Panc1 (cell line): ENCODE measurements at regions not wholly inside any gene's neighbourhood (a gene's known extent, or its start where the extent isn't known, plus 50 kb on each side); places are given as distances from the start of the nearest gene placed in this dataset.

Experiments
- ATAC-seq: fragments of 200-7000 bp; cut with Tn5 transposase; 2 replicates; pipeline ENCODE4 v1.9.1; 2020; ENCODE audit warnings: mild to moderate bottlenecking, moderate library complexity
- BruUV-seq: library from RNA; stranded (reverse); fragments of 400-500 nt; replicated peaks from 2 replicates; lab custom pipeline; 2021; lab: Mats Ljungman, UMichigan
- CTCF ChIA-PET: fragments of 300-600 bp; sonication (Branson Sonifier 250); formaldehyde crosslinking; loops from one replicate; lab custom pipeline; 2022; ENCODE audit warnings: antibody characterized with exemption; lab: Charles Lee
- POLR2A ChIA-PET: fragments of 300-600 bp; sonication (Branson Sonifier 250); formaldehyde crosslinking; loops from one replicate; lab custom pipeline; 2022; ENCODE audit warnings: antibody characterized with exemption; lab: Charles Lee
- DNase-seq: peaks from one replicate; pipeline ENCODE4 v3.0.0-alpha.2; 2010; ENCODE audit warnings: low read depth, low spot score
- H3K27ac ChIP-seq: 2 replicates; pipeline ENCODE4 v1.5.1; 2011; ENCODE audit warnings: mild to moderate bottlenecking, low read length, inconsistent platforms
- H3K27me3 ChIP-seq: fragments of 200-500 bp; sonication (Bioruptor generic); 2 replicates; pipeline ENCODE4 v1.6.0; 2014; ENCODE audit warnings: low read length, inconsistent platforms; ENCODE audit not compliant: control insufficient read depth, insufficient read depth
- H3K36me3 ChIP-seq: fragments of 200-500 bp; sonication (Bioruptor generic); 2 replicates; pipeline ENCODE4 v1.5.1; 2014; ENCODE audit warnings: inconsistent platforms, mild to moderate bottlenecking, low read length, moderate library complexity; ENCODE audit not compliant: control insufficient read depth, insufficient read depth
- H3K4me1 ChIP-seq: 2 replicates; pipeline ENCODE4 v1.5.1; 2011; ENCODE audit warnings: inconsistent platforms, mild to moderate bottlenecking, low read length, moderate library complexity; ENCODE audit not compliant: control insufficient read depth, insufficient read depth
- H3K4me3 ChIP-seq, 2 experiments: 2 replicates each; pipeline ENCODE4 v1.5.1; 2011 to 2012; ENCODE audit warnings: low read depth in 2 of 2, low read length in 2 of 2, mild to moderate bottlenecking in 2 of 2, inconsistent platforms in 1 of 2, moderate library complexity in 1 of 2
- H3K9me3 ChIP-seq: fragments of 200-500 bp; sonication (Bioruptor generic); 2 replicates; pipeline ENCODE4 v1.5.1; 2014; ENCODE audit warnings: low read depth, mild to moderate bottlenecking, inconsistent platforms, low read length, moderate library complexity; ENCODE audit not compliant: control insufficient read depth, insufficient read depth
- POLR2AphosphoS5 ChIP-seq: IDR thresholded peaks from 2 replicates; pipeline ENCODE4 v1.6.1; 2012; ENCODE audit warnings: mild to moderate bottlenecking, low read depth, low read length, moderate library complexity
- SIN3A ChIP-seq: IDR thresholded peaks from 2 replicates; pipeline ENCODE4 v1.6.1; 2012; ENCODE audit warnings: low read depth, mild to moderate bottlenecking, low read length, moderate library complexity, borderline replicate concordance; ENCODE audit not compliant: insufficient read depth
- TCF7L2 ChIP-seq: IDR thresholded peaks from 2 replicates; pipeline ENCODE4 v1.6.1; 2011; ENCODE audit warnings: mild to moderate bottlenecking, low read depth, low read length, inconsistent platforms
- in situ Hi-C: cut with HindIII; loops from 2 replicates; pipeline ENCODE4 v1.10.0; 2016; ENCODE audit warnings: low sequenced_read_pairs, low pct_unique_long_range_greater_than_20kb
- intact Hi-C: fragments of 100-400 bp; cut with micrococcal nuclease; formaldehyde crosslinking; loops from one replicate; pipeline ENCODE4 v1.10.0; 2022; ENCODE audit not compliant: unreplicated experiment
- TF ChIP-seq, protein P1 (sequence below), 2 experiments: IDR thresholded peaks; 2 replicates each; pipeline ENCODE4 v1.6.1; 2011 to 2012; ENCODE audit warnings: low read depth in 2 of 2, control low read depth in 1 of 2, low read length in 1 of 2, mild to moderate bottlenecking in 1 of 2, moderate library complexity in 1 of 2; ENCODE audit not compliant: insufficient read depth in 1 of 2
- TF ChIP-seq, protein P2 (sequence below): fragments of 450-650 bp; IDR thresholded peaks from 2 replicates; pipeline ENCODE4 v1.5.1; 2017; ENCODE audit warnings: mild to moderate bottlenecking

DNA sequence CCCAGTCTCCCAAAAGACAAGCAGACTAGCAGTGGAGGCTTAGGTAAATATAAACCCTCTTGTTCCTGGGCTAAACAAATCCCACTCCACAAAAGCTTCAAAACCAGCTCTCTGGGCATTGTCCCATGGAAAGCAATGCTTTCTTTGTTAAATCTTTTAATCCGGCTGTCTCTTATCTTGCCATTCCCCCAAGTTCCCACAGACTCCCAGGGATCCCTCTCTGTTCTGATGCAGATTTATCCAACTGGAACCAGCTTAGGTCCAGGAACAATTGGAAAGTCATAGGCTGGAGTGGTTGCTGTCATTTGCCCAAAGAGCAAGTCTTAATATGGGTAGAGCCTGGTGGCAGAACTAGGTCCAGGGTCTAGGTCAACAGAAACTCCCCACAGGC, 110.1 kb upstream of the ATP1A1 start:
- ChIA-PET CTCF (no interaction called here), POLR2A (no interaction called here)
- Histone ChIP-seq H3K27me3 (no peaks in the 10 kb centered on the region; the same call in 1 of the 2 replicates), H3K4me1 (no peaks in the 10 kb centered on the region), H3K9me3 (no peaks in the 10 kb centered on the region), H3K27ac (no peak overlapping the region), H3K36me3 (no peaks in the 10 kb centered on the region), H3K4me3 (no peak overlapping the region)
- TF ChIP-seq, protein P1, sequence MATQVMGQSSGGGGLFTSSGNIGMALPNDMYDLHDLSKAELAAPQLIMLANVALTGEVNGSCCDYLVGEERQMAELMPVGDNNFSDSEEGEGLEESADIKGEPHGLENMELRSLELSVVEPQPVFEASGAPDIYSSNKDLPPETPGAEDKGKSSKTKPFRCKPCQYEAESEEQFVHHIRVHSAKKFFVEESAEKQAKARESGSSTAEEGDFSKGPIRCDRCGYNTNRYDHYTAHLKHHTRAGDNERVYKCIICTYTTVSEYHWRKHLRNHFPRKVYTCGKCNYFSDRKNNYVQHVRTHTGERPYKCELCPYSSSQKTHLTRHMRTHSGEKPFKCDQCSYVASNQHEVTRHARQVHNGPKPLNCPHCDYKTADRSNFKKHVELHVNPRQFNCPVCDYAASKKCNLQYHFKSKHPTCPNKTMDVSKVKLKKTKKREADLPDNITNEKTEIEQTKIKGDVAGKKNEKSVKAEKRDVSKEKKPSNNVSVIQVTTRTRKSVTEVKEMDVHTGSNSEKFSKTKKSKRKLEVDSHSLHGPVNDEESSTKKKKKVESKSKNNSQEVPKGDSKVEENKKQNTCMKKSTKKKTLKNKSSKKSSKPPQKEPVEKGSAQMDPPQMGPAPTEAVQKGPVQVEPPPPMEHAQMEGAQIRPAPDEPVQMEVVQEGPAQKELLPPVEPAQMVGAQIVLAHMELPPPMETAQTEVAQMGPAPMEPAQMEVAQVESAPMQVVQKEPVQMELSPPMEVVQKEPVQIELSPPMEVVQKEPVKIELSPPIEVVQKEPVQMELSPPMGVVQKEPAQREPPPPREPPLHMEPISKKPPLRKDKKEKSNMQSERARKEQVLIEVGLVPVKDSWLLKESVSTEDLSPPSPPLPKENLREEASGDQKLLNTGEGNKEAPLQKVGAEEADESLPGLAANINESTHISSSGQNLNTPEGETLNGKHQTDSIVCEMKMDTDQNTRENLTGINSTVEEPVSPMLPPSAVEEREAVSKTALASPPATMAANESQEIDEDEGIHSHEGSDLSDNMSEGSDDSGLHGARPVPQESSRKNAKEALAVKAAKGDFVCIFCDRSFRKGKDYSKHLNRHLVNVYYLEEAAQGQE (IDR thresholded peaks at IDR 0.05; ENCODE audit: insufficient read depth in 1 of 2, low read depth in 2 of 2, low read length in 1 of 2): no peak
- TF ChIP-seq SIN3A: no peak
- TF ChIP-seq, protein P2, sequence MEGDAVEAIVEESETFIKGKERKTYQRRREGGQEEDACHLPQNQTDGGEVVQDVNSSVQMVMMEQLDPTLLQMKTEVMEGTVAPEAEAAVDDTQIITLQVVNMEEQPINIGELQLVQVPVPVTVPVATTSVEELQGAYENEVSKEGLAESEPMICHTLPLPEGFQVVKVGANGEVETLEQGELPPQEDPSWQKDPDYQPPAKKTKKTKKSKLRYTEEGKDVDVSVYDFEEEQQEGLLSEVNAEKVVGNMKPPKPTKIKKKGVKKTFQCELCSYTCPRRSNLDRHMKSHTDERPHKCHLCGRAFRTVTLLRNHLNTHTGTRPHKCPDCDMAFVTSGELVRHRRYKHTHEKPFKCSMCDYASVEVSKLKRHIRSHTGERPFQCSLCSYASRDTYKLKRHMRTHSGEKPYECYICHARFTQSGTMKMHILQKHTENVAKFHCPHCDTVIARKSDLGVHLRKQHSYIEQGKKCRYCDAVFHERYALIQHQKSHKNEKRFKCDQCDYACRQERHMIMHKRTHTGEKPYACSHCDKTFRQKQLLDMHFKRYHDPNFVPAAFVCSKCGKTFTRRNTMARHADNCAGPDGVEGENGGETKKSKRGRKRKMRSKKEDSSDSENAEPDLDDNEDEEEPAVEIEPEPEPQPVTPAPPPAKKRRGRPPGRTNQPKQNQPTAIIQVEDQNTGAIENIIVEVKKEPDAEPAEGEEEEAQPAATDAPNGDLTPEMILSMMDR: no peak
- no peak for TF ChIP-seq TCF7L2
- TF ChIP-seq POLR2AphosphoS5: no peak
- intact Hi-C loops (no loop called here), in situ Hi-C loops (no loop called here)
- DNase-seq (no peak), ATAC-seq (no peak)
- BruUV-seq: no TSS peak

DNA sequence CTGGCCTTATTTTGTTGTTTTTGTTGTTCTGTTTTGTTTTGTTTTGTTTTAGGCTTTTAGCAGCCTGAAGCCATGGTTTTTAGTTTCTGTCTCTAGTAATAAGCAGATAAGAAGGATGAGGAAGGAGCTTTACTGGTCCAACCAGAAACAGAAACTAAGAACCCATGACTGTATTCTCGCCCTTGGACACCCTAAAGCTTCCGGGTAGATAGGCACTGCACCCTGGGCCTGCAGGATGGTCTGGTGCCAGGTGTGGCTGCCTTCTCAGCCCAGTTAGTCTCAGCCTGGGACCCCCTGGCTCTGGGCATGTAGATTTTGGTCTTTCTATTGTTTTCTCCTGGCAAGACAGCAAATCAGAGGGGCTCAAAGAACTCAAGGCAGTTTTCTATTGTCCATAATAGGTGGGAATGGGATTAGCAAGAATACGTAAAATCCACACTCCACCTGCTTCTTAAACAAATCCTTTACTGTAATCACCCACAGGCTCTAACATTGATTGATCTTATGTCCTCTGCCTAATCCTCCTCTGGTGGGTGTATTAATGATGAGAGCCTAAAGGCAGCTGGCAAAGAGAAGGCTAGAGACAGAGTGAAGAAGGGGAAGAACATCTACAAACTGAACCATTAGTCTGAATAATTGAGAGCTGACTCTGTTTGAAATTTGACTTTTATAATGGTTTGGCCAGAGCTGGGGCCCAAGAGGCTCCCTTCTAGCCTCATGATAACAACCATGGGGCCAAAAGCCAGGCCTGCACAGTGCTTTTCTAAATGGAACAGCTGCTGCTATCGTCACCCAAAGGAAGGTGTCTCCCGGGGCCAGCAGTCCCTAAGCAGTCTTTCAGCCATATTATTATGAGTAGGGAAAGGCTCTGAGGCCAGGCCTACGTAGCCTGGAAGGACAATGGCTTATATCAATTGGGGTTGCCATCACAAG, 106.8 kb upstream of the ATP1A1 start:
- POLR2A ChIA-PET: no interaction called here
- intact Hi-C loops: no loop called here
- BruUV-seq: no TSS peak

More for the DNA sequence above, 106.8 kb upstream of the ATP1A1 start:
- no peaks in the 10 kb centered on the region for H3K27me3 ChIP-seq
- DNase-seq (no peak), ATAC-seq (no peak)
- H3K36me3 ChIP-seq: no peaks in the 10 kb centered on the region
- H3K4me3 ChIP-seq: no peak overlapping the region
- H3K27ac ChIP-seq: no peak overlapping the region
- H3K4me1 ChIP-seq: no peaks in the 10 kb centered on the region
- no peaks in the 10 kb centered on the region for H3K9me3 ChIP-seq
- in situ Hi-C loops: no loop called here
- TF ChIP-seq, protein P1 (IDR thresholded peaks at IDR 0.05; ENCODE audit: insufficient read depth in 1 of 2, low read depth in 2 of 2, low read length in 1 of 2): no peak
- CTCF ChIA-PET: no interaction called here
